OCI-LY7 (cell line): ENCODE measurements at regions not wholly inside any gene's neighbourhood (a gene's known extent, or its start where the extent isn't known, plus 50 kb on each side); places are given as distances from the start of the nearest gene placed in this dataset.

Source experiments
- CTCF ChIP-seq: fragments of 200-600 bp; sonication (generic); conservative IDR thresholded peaks from 2 replicates; pipeline ENCODE4 v1.5.1; 2014; ENCODE audit warnings: mild to moderate bottlenecking, antibody characterized with exemption, low read length, moderate library complexity, mixed read lengths
- EZH2phosphoT487 ChIP-seq: fragments of 200-600 bp; sonication (generic); IDR thresholded peaks from 2 replicates; pipeline ENCODE4 v1.6.1; 2018; ENCODE audit warnings: low read depth, borderline replicate concordance, mild to moderate bottlenecking, mixed run types, antibody characterized with exemption, low read length, moderate library complexity, mixed read lengths

GRCh38 chr16:49026566-49027181 lies 255.0 kb downstream of the CBLN1 start:
- no peak for TF ChIP-seq CTCF
- TF ChIP-seq EZH2phosphoT487, result no peak
